ENCODE measurements at regions not wholly inside any gene's neighbourhood (a gene's known extent, or its start where the extent isn't known, plus 50 kb on each side); places are given as distances from the start of the nearest gene placed in this dataset.
"Not testable (repeated sequence)": the region's sequence is repeated elsewhere in the genome, so short reads cannot be mapped to it uniquely, and the experiment has no call there.

GRCh38 chr5:53291528-53291927, 182.0 kb upstream of the MOCS2 start:
- H3K27ac ChIP-seq = no peak overlapping the region
- no peak for TF ChIP-seq CTCF (conservative IDR thresholded peaks at IDR 0.05)

- H3K27ac ChIP-seq = no peak overlapping the region
- no peak for TF ChIP-seq CTCF (conservative IDR thresholded peaks at IDR 0.05)
Measured at GRCh38 chr5:53298841-53299240, 181.6 kb upstream of the FST start.

GRCh38 chr5:53302529-53302928, 177.9 kb upstream of the FST start:
- no peak overlapping the region for H3K27ac ChIP-seq
- no peak for TF ChIP-seq CTCF (conservative IDR thresholded peaks at IDR 0.05)

- H3K27ac ChIP-seq = no peak overlapping the region
- no peak for TF ChIP-seq CTCF (conservative IDR thresholded peaks at IDR 0.05)
Measured at GRCh38 chr5:53303105-53303504, 177.3 kb upstream of the FST start.

GRCh38 chr5:53305316-53305715, 175.1 kb upstream of the FST start:
- not testable (repeated sequence) for H3K27ac ChIP-seq

GRCh38 chr5:53309653-53310052, 170.8 kb upstream of the FST start:
- H3K27ac ChIP-seq = no peak overlapping the region
- no peak for TF ChIP-seq CTCF (conservative IDR thresholded peaks at IDR 0.05)

- TF ChIP-seq CTCF (conservative IDR thresholded peaks at IDR 0.05) = no peak
Measured at GRCh38 chr5:53311681-53312080, 168.7 kb upstream of the FST start.

GRCh38 chr5:53313145-53313544, 167.3 kb upstream of the FST start:
- TF ChIP-seq CTCF (conservative IDR thresholded peaks at IDR 0.05) = no peak
- no peak overlapping the region for H3K27ac ChIP-seq

More at GRCh38 chr5:53311681-53312080, 168.7 kb upstream of the FST start:
- H3K27ac ChIP-seq = no peak overlapping the region

Measured in VCaP (cell line).